ENCODE measurements at regions not wholly inside any gene's neighbourhood (a gene's known extent, or its start where the extent isn't known, plus 50 kb on each side); places are given as distances from the start of the nearest gene placed in this dataset.

- TF ChIP-seq HDAC6 (IDR thresholded peaks at IDR 0.05; ENCODE audit: low read depth, low read length) (no peak), SAP30 (IDR thresholded peaks at IDR 0.05; ENCODE audit: insufficient read depth, insufficient replicate concordance, low read length) (no peak), ATF3 (IDR thresholded peaks at IDR 0.05; ENCODE audit: insufficient read depth, low read depth, low read length) (no peak), ASH2L (IDR thresholded peaks at IDR 0.05; ENCODE audit: low read length) (no peak), KDM5A (IDR thresholded peaks at IDR 0.05; ENCODE audit: low read length) (no peak), ZNF274 (IDR thresholded peaks at IDR 0.05; ENCODE audit: borderline replicate concordance, extremely low read depth, low read length) (no peak), NRF1 (IDR thresholded peaks at IDR 0.05; ENCODE audit: low read depth, low read length) (no peak), POLR2AphosphoS5 (IDR thresholded peaks at IDR 0.05; ENCODE audit: low read depth, low read length) (no peak), TBP (IDR thresholded peaks at IDR 0.05; ENCODE audit: low read depth, low read length) (no peak), POLR2A (IDR thresholded peaks at IDR 0.05; ENCODE audit: control extremely low read depth in 1 of 2, low read depth in 2 of 2, low read length in 2 of 2) (no peak), TAF1 (IDR thresholded peaks at IDR 0.05; ENCODE audit: low read depth, low read length) (no peak), CBX8 (IDR thresholded peaks at IDR 0.05; ENCODE audit: borderline replicate concordance, low read depth, low read length) (no peak)
- TF ChIP-seq, protein P1, sequence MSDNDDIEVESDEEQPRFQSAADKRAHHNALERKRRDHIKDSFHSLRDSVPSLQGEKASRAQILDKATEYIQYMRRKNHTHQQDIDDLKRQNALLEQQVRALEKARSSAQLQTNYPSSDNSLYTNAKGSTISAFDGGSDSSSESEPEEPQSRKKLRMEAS (IDR thresholded peaks at IDR 0.05) = no peak
These were observed 83.2 kb upstream of the DNAH14 start (continued) for GRCh38 chr1:224846119-224846907.
